Bronchial epithelial cell (primary cell): ENCODE measurements at regions not wholly inside any gene's neighbourhood (a gene's known extent, or its start where the extent isn't known, plus 50 kb on each side); places are given as distances from the start of the nearest gene placed in this dataset.

Experiments
- DNase-seq: peaks from one replicate; pipeline ENCODE4 v3.0.0-alpha.2; 2010; ENCODE audit warnings: low read depth
- FAIRE-seq: peaks from 2 replicates; lab custom pipeline; 2011; peaks lifted over from hg19 to GRCh38; lab: Jason Lieb, UNC
- H3K27me3 ChIP-seq: 2 replicates; pipeline ENCODE4 v1.5.1; 2011; ENCODE audit warnings: low read length; ENCODE audit not compliant: control insufficient read depth, insufficient read depth
- H3K36me3 ChIP-seq: 2 replicates; pipeline ENCODE4 v1.5.1; 2011; ENCODE audit warnings: low read length; ENCODE audit not compliant: control insufficient read depth, insufficient read depth
- H3K4me3 ChIP-seq: 2 replicates; pipeline ENCODE4 v1.5.1; 2011; ENCODE audit warnings: mild to moderate bottlenecking, low read depth, low read length, control low read depth
- CTCF ChIP-seq: IDR thresholded peaks from 2 replicates; pipeline ENCODE4 v1.5.1; 2011; ENCODE audit warnings: mild to moderate bottlenecking, moderate library complexity, low read length, control low read depth, inconsistent platforms; ENCODE audit not compliant: insufficient read depth, severe bottlenecking

DNA sequence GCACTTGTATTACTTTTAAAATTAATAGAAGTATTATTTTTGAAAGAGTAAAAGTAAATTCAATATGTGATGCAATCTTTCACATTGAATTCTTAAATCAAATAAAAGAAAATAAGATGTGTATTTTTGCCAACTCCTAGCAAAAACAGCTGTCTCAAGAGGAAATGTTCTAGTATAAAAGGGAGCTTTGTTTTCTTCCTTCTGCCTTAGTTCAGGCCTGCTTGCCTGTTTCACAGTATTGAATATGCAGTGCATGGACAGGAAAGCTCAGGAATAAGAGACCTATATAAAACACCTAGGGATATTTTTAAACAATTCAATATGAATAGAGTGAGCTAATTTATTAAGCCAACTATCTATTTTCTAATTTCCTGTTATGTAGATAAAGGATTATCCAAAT is 294.8 kb upstream of the G2E3 start:
- no peaks in the 10 kb centered on the region for H3K27me3 ChIP-seq
- H3K36me3 ChIP-seq = no peaks in the 10 kb centered on the region
- H3K4me3 ChIP-seq = no peak overlapping the region
- no peak for TF ChIP-seq CTCF
- DNase-seq (no peak), FAIRE-seq (no peak)

- H3K4me3 ChIP-seq = no peak overlapping the region
- FAIRE-seq (no peak), DNase-seq (no peak)
- TF ChIP-seq CTCF = no peak
- H3K36me3 ChIP-seq = no peaks in the 10 kb centered on the region
- no peaks in the 10 kb centered on the region for H3K27me3 ChIP-seq
Measured at GRCh38 chr14:30266290-30266689, 292.7 kb upstream of the G2E3 start.

DNA sequence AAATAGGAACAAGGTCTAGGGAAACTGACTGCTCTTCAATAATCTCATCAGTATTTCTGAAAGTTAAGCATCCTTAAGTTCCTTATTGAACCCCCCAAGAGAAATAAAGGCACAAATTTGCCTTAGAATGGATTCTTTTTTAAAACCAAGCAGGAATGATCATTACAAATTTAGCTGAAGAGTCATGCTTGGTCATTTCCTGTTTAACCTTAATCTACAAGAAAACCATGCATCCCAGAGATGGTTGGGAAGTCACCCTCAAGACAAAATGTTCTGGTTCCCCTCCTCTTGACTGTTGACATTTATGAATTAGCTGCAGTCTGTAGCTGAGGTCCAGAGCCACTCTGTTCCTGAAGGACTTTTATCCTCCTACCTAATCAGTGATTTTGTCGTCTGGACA is 291.8 kb upstream of the G2E3 start:
- TF ChIP-seq CTCF = no peak
- DNase-seq (peak; percentile 60), FAIRE-seq (no peak)
- no peak overlapping the region for H3K4me3 ChIP-seq
- H3K36me3 ChIP-seq = no peaks in the 10 kb centered on the region
- no peaks in the 10 kb centered on the region for H3K27me3 ChIP-seq

- TF ChIP-seq CTCF = peak; percentile 98
Measured at GRCh38 chr14:30270200-30271161, 288.5 kb upstream of the G2E3 start.

DNA sequence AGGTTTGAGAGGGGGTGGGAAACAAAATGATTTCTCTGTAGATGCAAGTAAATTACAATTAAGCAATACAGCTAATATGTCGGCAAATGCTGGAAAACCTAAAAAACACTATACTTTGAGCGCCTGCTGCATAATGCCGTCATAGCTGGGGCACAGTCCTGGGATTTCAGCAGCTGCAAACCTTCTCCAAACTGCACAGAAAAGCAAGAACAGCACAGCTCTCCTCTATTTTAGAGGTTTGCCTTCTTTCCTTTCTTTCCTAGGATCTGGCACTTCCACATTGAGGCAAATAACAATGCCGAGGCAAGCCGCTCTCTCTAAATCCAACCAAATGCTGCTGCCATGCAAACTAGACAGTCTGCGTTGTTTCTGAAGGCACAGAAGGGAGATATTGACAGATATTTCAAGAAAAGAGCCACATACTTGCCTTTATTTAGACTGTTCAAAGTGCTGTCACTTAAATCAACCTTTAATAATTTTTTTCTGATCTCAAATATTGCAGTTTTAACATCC is 287.1 kb upstream of the G2E3 start:
- Histone ChIP-seq H3K4me3 (no peak overlapping the region), H3K27me3 (no peaks in the 10 kb centered on the region), H3K36me3 (no peaks in the 10 kb centered on the region)
- no peak for DNase-seq
- no peak for FAIRE-seq
- TF ChIP-seq CTCF = no peak

More at GRCh38 chr14:30270200-30271161, 288.5 kb upstream of the G2E3 start:
- Histone ChIP-seq H3K36me3 (no peaks in the 10 kb centered on the region), H3K4me3 (no peak overlapping the region), H3K27me3 (no peaks in the 10 kb centered on the region)
- DNase-seq = peak; percentile 72
- peak; percentile 83 for FAIRE-seq
